HG03432 (cell line): ENCODE measurements at regions not wholly inside any gene's neighbourhood (a gene's known extent, or its start where the extent isn't known, plus 50 kb on each side); places are given as distances from the start of the nearest gene placed in this dataset.
"Not testable (repeated sequence)": the region's sequence is repeated elsewhere in the genome, so short reads cannot be mapped to it uniquely, and the experiment has no call there.

Source experiments
- ATAC-seq: cut with Tn5 transposase; IDR thresholded peaks from one replicate; pipeline ENCODE4 v1.9.1; 2021; ENCODE audit warnings: mild to moderate bottlenecking, moderate library complexity; ENCODE audit not compliant: unreplicated experiment

DNA sequence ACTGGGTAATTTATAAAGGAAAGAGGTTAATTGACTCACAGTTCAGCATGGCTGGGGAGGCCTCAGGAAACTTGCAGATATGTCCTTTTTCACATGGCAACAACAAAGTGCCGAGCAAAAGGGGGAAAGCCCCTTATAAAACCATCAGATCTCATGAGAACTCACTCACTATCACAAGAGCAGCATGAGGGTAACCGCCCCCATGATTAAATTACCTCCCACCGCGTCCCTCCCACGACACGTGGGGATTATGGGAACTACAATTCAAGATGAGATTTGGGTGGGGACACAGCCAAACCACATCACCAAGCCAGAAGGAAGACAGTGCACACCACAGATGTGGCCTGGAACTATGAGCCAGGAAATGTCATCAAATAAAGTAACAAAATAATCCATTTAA, 292.8 kb downstream of the FOXO1 start:
- ATAC-seq, result not testable (repeated sequence)

DNA sequence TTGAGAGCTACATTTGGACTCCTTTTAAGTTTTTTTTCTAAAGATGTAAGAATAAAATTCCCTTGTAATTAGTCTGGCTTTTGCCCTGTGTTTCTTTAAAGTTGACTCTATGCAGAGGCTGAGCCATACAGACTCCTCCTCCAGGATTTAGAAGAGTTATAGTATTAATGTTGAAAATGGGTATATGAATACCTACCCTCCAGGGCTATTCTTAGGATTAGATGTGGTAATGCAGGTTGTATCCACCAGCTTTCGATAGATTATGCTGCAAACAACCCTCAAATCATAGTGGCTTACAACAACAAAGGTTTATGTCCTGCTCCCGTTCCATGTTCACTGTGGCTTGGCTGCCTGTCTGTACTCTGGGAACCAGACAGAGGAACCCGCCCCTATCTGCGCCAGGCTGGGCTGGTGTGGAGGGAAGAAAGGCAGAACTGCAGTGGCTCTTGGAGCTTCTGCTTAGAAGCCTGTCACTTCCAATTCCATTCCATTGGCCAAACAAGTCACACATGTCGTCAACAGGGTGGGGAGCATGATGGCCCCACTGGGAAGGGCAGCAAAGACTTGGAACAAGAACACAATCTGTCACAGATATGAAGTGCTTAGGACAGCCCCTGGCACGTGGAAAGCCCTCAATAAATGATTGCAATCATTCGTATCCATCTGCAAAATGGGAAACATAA, 290.8 kb downstream of the FOXO1 start:
- no peak for ATAC-seq

DNA sequence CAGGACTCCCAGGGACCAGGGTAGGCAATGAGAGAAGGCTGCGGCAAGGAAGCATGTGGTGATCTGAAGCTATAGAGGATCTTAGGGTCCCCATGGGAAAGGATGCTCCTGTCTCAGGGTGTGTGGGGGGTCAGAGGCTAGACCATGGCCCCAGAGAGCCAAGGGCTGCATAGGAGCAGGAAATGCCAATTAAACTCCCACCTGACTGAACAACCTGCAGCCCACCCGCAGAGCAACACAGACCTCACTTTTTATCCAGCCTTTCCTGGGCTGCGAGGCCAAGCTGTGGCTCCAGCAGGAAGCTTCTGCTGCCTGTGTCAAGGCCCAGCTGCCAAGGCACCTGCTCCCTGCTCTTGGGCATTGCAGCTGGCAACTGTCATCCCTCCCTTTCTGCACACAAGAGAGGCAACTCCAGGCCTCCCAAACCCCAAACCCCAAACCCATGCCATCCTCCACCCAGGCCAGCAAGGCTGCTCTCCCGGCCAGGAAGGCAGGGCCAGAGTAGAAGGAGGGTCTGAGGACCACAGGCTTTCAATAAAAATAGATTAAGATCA, 290.1 kb downstream of the FOXO1 start:
- no peak for ATAC-seq

DNA sequence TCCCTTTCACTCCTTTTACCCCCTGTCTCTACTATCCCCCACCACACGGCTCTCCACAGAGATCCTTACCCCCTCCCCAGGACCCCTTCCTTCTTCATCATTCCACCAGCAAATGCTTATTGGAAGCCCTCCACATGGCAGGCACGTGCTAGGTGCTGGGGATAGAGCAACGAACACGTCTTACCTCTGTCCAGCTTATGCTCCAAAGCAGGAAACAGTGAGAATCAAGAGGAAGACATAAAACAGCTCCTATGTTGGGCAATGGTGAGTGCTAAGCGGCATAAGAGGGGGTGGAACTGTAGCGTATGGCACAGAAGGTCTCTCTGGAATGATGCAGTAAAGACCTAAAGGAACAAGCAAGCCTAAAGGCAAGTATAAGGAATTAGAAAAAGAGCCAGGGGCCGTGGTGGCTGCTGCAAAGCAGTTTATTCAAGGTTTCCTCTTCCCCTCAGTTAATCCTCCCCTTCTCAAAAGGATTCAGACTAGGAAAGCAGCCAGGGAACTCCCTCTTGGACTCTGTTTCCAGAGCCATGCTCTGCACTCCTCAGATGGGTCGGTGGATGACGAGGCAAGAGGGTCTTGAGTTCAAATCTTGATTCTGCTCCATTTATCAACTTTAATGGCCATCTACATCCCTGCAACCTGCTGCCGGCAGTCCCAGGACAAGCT, 289.4 kb downstream of the FOXO1 start:
- ATAC-seq, result no peak

DNA sequence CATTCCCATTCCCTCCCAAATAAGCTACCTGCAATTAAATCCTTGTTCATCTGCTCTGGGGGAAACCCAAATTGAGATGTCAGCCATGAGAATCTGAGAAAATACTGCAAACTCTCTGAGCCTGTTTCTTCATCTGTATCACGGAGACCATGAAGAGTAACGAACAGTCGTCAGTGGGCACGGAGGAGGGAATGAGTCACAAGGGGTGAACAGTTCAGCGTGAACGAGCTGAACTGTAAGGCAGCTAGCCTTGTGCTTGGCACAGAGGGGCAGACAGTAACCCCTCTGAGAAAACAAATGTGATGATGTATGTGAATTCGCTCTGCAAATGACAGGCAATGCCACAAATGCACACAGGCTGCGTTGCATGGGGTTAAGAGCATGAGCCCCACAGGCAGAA, 288.7 kb downstream of the FOXO1 start:
- no peak for ATAC-seq

DNA sequence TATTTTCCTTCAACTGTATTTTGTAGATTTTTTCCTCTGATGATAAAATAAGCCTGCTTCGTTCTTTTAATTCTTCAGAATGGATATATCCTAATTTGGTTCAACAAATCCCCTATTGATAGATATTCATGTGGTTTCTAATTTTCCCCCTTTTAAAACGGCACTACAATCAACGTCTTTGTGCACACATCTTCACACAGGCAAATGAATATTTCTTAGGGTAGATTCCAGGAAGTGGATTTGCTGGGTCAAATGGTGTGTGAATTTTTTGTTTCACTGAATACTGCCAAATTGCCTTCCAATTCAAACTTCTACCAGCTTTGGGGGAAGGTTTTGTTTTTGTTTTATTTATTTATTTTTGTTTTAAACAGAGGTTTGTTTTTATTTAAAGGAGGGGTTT, 287.2 kb downstream of the FOXO1 start:
- no peak for ATAC-seq

DNA sequence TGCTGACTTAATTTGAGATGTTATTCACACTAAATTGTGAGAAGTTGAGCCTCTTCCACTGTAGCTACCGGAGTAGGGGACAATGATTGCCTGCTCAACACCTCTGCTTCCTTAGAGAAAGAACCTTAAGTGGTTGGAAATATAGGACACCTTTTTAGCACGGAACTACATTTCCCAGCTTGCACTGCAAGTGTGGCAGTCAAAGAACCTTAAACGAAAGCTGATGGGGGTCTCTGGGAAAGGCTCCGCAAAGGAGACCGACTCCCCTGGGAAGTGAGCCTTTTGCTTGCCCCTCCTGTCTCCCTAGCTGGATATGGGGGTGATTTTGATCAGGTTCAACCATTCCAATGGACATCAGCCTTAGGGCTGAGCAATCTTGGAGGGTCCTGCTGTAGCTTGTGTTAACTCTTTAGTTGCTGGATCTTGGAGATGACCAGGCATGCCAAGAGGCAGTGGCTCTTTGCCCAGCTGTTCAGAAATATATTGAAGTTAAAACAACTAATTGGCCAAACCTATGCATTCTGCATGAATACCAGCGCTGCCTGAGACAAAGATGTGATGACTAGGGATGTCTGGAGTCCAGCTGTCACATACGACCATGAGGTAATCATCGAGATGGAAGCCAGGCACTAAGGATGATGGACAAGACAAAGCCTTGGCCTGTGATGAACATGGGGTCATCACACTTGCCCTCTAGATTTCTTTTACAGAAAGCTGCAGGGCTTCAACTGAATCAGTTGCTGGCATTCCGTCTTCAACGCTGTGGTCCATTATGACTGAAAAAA, 286.5 kb downstream of the FOXO1 start:
- no peak for ATAC-seq

DNA sequence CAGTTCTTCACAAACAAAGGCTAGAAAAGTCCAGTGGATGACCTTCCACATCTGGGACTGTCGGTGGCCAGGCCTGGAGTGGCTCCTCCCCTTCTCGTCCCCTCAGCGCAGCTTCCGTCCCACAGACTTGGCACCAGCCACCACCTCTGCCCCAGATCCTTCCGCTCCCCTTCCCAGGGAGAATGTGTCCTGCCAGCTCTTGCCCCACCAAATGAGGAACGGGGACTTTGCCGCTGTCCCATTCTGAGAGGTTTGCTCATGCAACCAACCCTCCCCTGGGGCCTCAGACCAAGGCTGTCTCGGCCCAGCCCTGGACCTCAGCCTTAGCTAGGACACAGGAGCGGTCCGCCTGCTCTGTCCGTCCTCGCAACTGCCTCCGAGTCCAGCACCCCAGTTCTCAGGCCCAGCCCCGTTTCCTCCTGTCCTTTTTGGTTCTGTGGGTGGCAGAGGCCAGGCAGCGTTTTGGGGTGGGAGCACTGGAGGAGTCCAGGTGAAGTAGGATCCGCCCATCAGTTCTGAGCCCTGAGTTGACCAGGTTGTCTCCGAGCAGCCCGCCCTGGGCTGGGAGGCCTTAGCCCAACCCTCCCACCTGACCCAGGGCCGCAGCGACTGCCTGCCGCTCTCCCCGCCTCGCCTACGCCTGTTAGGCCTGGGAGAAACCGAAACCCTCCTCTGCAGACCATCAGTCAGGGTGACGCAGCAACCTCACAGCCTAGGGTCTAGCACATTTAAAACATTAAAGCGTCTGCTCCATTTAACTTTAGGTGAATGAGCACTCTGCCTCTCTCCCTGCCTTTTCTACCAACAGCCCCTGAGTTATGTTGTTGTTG, 284.3 kb downstream of the FOXO1 start:
- ATAC-seq, result no peak

DNA sequence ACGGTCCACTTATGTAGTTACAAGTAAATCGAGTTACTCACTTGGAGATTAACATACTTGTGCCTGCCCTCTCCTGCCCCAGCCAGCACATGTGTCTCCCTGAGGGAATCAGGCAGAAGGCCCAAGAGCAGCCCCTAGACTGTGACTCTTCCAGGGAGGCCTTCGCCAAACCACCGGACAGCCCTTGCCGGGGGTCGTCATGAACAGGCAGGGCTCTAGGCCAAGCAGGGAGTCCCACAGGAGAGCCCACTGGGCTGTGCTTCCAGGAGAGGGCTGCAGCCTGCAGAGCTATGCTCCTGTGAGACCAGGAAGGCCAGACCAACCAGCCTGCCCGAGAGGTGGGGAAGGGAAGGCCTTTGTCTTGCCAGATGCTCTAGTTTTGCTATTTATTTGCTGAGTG, 283.3 kb downstream of the FOXO1 start:
- no peak for ATAC-seq

DNA sequence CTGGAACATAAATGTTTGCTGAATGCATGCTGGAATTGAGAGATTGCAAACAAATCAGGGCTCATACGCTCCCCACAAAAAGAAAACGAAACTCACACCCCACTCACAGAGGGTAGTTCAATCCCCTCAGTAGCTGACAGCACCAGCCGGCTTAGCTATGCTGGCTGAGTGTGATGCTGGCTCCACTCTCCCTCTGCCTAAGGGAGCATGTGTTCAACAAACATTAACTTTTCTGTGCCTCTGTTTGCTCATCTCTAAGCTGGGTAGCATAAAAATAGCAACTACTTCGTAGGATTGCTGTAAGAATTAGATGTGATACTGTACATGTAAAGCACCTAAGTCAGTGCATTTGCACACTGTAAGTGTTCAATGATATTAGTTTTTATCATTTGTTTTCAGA, 282.6 kb downstream of the FOXO1 start:
- ATAC-seq, result no peak

DNA sequence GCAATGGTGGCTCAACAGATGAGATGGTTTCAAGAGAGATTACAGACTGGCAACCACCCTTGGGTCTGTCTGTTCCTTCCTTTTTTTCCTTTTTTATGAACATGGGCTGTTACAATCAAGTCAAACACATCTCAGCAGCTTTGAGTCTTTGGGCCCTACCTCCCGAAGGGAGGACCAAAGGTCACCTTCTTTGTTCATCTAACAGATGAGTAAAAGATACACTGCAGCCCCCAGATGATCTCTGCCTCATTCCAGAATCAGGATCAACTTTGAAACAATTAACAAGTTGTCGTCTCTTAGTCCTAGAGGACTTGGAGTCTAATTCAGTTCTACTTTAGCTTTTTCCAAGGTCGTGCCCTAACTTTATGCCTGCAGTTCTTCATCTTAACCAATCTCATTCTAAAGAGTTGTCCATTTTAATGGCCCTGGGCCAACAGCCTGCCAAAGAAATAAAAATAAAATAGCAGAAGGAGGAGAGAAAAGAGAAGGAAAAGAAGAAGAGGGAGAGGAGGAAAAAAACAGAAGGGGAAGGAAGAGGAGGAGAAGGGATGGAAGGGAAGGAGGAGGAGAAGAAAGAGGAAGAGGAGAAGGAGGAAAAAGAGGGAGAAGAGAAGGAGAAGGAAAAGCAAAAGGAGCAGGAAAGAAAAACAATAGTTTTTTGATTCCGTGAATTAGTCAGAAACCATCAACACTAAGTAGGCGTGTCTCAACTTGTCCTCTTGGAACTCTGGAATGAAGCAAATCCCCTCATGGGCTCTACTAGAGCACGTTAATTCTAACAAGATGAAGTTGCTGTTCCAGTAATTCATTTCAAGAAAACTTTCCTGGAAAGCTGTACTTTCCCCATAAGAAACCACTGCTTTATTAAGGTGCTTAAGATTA, 281.2 kb downstream of the FOXO1 start:
- no peak for ATAC-seq

DNA sequence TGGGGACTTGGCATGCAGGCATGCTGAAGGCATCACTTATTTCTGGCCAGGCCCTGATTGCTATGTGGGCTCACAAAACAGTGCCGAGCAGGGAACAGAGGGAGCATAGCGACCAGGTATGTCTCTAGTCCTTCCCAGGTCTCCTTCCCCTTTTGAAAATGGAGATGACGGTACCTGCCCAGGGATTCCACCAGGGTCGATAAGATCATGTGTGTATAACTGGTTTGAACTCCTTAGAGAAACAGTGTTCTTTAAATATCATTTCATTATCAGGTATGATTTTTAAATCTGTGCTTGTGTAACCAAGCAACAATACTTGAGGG, 280.6 kb downstream of the FOXO1 start:
- no peak for ATAC-seq

DNA sequence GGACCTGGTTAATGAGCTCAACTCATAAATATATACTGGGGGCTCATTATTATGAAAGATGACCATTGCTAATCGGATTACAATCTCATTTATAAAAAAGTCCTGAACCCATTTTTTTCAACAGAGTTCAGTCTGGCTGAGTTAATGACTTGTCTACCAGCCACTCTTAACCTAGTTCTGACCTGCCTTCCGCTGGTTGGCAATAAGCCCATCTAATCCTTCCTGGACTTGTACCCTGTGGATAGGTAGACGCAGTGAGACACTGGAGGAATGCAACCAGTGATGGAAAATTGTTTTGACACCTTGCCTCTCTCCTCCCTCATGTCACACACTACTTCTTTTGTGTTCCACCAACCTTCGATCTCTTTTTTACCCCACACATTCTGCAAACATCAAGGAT, 279.9 kb downstream of the FOXO1 start:
- no peak for ATAC-seq

DNA sequence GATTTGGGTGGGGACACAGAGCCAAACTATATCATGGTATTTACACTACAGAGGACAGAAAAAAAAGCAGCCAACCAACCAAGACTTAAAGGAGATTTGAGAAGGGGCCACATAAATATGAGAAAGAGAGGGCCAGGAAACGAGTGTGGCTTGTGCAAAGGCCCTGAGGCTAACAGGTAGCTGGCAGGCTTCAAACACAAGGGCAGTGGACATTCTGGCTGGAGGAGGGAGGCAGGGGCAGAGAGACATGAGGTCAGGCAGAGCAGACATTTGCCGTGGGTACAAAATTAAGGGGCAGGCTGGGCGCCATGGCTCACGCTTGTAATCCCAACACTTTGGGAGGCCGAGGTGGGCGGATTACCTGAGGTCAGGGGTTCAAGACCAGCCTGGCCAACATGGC, 278.7 kb downstream of the FOXO1 start:
- no peak for ATAC-seq

DNA sequence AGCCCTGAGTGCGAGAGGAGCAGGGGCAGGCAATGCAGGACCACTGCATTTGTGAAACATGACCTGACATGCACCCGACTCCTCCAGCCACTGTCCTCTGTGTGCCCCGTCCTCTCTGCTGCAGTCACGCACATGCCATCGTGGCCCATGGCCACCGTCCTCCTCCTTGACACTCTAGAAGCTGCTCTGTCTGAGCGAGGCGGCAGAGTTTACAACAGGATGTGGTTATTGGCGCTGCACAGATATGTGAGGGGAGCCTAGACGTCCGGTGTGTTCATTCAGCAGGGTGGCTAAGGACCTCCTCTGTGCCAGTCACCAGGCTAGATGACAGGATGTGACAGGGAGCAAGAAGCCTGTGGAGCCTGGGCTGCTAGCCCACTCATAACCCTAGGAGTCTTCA, 277.8 kb downstream of the FOXO1 start:
- peak; percentile 99 for ATAC-seq

DNA sequence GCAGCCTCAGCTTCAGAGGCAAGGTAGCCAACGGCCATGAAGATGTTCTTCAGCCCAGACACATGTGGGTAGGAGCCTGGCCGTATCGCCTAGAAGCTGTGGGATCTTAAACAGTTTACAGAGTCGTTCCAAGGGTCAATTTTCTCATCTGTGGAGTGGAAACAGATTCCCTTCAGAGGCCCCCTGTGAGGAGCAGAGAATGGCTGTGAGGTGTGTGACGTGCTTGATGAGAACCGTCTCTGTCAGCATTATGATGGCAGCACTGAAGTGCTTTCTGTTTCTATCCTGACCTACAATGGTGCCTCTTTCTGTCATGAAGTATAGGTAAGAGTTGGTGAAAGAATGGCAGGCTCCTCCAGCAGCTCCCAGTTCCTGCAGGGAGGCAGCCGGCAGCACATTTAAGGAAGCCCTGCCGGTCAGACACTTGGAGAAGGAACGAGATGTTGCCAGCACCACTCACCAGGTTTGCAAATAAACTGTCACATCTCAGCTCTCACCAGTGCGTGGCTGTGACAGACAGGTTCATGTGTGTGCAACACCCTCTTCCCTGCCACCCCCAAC, 277.3 kb downstream of the FOXO1 start:
- ATAC-seq, result peak; percentile 49

DNA sequence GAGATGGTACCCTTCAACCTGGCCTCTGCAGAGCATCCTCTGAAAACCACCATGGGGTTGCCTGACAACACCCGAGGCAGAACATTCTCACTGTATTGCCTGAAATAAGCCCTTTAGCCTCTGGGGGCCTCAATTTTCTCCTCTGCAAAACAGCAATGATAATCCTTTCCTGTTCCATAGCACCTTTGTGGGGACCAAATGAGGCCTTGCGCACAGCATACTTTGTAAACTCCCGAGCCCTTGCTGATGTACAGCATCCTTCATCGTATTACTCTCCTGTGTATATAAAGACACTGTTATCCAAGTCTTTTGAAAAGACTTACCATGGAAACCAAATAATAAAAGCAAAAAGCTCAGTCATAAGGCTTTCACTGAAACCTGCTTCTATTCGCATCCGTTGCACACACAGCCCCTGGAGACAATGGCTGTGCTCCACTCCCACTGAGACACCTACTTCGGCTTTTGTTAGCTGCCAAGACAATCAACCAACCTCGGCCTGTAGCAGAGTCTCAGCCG, 276.0 kb downstream of the FOXO1 start:
- no peak for ATAC-seq

DNA sequence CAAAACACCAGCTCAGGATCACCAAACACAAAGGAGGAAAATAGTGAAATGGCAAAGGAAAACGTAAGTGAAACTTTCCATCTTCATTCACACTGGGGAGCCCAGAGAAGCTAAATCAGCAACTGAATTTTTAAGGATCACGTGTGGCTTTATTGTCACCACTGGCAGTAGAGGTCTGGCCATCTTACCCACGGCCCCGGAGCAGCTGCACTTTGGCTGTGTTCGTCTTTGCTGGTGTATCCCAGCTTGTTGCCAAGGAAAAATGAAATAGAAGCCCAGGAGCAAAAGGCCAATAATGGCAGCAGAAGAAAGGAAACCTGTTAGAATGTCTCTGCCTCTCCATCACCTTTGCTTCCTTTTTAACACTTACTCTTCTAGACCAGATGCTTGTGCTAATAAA, 274.7 kb downstream of the FOXO1 start:
- ATAC-seq, result no peak

DNA sequence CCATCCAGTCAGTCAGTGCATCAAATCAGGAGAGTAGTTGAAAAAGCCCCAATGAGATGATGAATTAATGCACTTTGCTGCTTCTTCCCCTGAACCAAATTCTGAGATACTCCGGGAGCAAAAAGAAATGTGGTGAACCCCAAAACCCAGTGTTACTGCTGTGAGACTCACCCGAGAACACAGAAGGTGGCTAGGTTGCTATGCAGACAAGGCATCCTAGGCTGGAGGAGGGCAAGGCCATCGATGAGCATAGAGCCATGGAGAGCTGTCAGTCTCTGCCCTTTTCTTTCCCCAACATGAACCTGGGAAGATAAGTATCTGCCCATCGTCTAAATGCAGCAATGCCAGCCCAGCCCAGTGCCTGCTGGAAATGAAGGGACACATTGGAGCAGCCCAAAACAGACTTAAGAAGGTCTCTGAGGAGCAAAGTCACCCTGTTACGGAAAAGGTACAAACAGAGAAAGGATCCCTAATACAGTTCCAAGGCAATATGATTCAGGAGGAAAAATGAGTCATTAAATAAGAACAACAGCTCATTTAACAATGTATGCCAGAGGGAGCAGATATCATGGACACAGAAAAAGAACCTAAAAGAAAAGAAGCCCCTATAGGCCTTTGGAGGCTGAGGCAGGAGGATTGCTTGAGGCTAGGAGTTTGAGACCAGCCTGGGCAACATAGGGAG, 272.0 kb downstream of the FOXO1 start:
- ATAC-seq, result no peak
